GM23248 (cell line): ENCODE measurements at regions not wholly inside any gene's neighbourhood (a gene's known extent, or its start where the extent isn't known, plus 50 kb on each side); places are given as distances from the start of the nearest gene placed in this dataset.

ENCODE experiments used
- DNase-seq: peaks from one replicate; pipeline ENCODE4 v3.0.0-alpha.2; 2015
- H2AFZ ChIP-seq: fragments of 200-600 bp; sonication (generic); 2 replicates; pipeline ENCODE4 v1.6.1; 2016; ENCODE audit warnings: antibody characterized with exemption
- H3F3A ChIP-seq: fragments of 200-600 bp; sonication (generic); 2 replicates; pipeline ENCODE4 v1.6.1; 2016; ENCODE audit warnings: mild to moderate bottlenecking, antibody characterized with exemption, mixed run types; ENCODE audit not compliant: insufficient read depth
- H3K27ac ChIP-seq: fragments of 200-600 bp; sonication (generic); 2 replicates; pipeline ENCODE4 v1.5.1; 2016; ENCODE audit warnings: mild to moderate bottlenecking
- H3K27me3 ChIP-seq: fragments of 200-600 bp; sonication (generic); replicated peaks from 2 replicates; pipeline ENCODE4 v1.6.1; 2016; ENCODE audit warnings: mild to moderate bottlenecking; ENCODE audit not compliant: insufficient read depth
- H3K36me3 ChIP-seq: fragments of 200-600 bp; sonication (generic); 2 replicates; pipeline ENCODE4 v1.6.1; 2016; ENCODE audit warnings: low read depth, mild to moderate bottlenecking
- H3K4me1 ChIP-seq: fragments of 200-600 bp; sonication (generic); 2 replicates; pipeline ENCODE4 v1.6.1; 2016; ENCODE audit warnings: mild to moderate bottlenecking; ENCODE audit not compliant: insufficient read depth
- H3K4me2 ChIP-seq: fragments of 200-600 bp; sonication (generic); one replicate; pipeline ENCODE4 v1.6.1; 2016; ENCODE audit warnings: mild to moderate bottlenecking; ENCODE audit not compliant: unreplicated experiment
- H3K4me3 ChIP-seq: fragments of 200-600 bp; sonication (generic); 2 replicates; pipeline ENCODE4 v1.5.1; 2016; ENCODE audit warnings: mild to moderate bottlenecking
- H3K79me2 ChIP-seq: fragments of 200-600 bp; sonication (generic); 2 replicates; pipeline ENCODE4 v1.6.1; 2016; ENCODE audit warnings: mild to moderate bottlenecking; ENCODE audit not compliant: insufficient read depth
- H3K9ac ChIP-seq: fragments of 200-600 bp; sonication (generic); 2 replicates; pipeline ENCODE4 v1.6.1; 2016; ENCODE audit warnings: mild to moderate bottlenecking
- H3K9me2 ChIP-seq: fragments of 200-600 bp; sonication (generic); 2 replicates; pipeline ENCODE4 v1.6.1; 2016; ENCODE audit warnings: mixed run types, mild to moderate bottlenecking, moderate library complexity; ENCODE audit not compliant: insufficient read depth
- H3K9me3 ChIP-seq: fragments of 200-600 bp; sonication (generic); one replicate; pipeline ENCODE4 v1.6.1; 2017; ENCODE audit warnings: low read depth
- H4K20me1 ChIP-seq: fragments of 200-600 bp; sonication (generic); 2 replicates; pipeline ENCODE4 v1.6.0; 2016; ENCODE audit not compliant: insufficient read depth
- EZH2 ChIP-seq: fragments of 200-600 bp; sonication (generic); IDR thresholded peaks from 2 replicates; pipeline ENCODE4 v1.6.1; 2018; ENCODE audit warnings: antibody characterized with exemption, mild to moderate bottlenecking; ENCODE audit not compliant: insufficient read depth, poor library complexity, severe bottlenecking
- EZH2phosphoT487 ChIP-seq: fragments of 200-600 bp; sonication (generic); IDR thresholded peaks from 2 replicates; pipeline ENCODE4 v1.6.1; 2018; ENCODE audit warnings: antibody characterized with exemption, moderate library complexity, mild to moderate bottlenecking, low read depth; ENCODE audit not compliant: insufficient read depth
- WGBS, 2 experiments: methylation state at CpG; one replicate each; pipeline ENCODE4 v1.1.6; 2015 to 2017; ENCODE audit warnings: low lambda C conversion rate in 2 of 2, low coverage in 1 of 2; ENCODE audit errors: missing lambda C conversion rate in 2 of 2; 5-methylcytosine and 5-hydroxymethylcytosine counted together
- in situ Hi-C: fragments of 300-500 bp; cut with MboI; formaldehyde crosslinking; loops from 2 replicates; pipeline ENCODE4 v1.15.0; 2020

GRCh38 chr16:73873643-73874042 lies 423.0 kb upstream of the PSMD7 start:
- 0 to 4% methylated on average over 2 of the region's 2 CpGs for WGBS, 2 experiments
- Histone ChIP-seq H3K4me1 (no peaks in the 10 kb centered on the region), H3K27ac (no peak overlapping the region), H2AFZ (no peak overlapping the region), H3K9me2 (no peaks in the 10 kb centered on the region), H3K9ac (no peak overlapping the region), H3K36me3 (no peaks in the 10 kb centered on the region), H3K4me3 (no peak overlapping the region), H3K4me2 (no peak overlapping the region), H3K9me3 (no peaks in the 10 kb centered on the region), H3K27me3 (peaks cover 21% of the 10 kb centered on the region), H3K79me2 (no peaks in the 10 kb centered on the region), H3F3A (no peaks in the 10 kb centered on the region), H4K20me1 (no peaks in the 10 kb centered on the region)
- DNase-seq: no peak
- in situ Hi-C loops: no loop called here
- no peak for TF ChIP-seq EZH2phosphoT487
- no peak for TF ChIP-seq EZH2

- no peak for DNase-seq
- no peak for TF ChIP-seq EZH2
- TF ChIP-seq EZH2phosphoT487: no peak
- Histone ChIP-seq H2AFZ (no peak overlapping the region), H3K27ac (no peak overlapping the region), H3K9ac (no peak overlapping the region), H3K9me2 (no peaks in the 10 kb centered on the region), H3K36me3 (no peaks in the 10 kb centered on the region), H3K27me3 (peaks cover 16% of the 10 kb centered on the region), H3K9me3 (no peaks in the 10 kb centered on the region), H3K79me2 (no peaks in the 10 kb centered on the region), H3K4me1 (no peaks in the 10 kb centered on the region), H3K4me3 (no peak overlapping the region), H3K4me2 (no peak overlapping the region), H3F3A (no peaks in the 10 kb centered on the region), H4K20me1 (no peaks in the 10 kb centered on the region)
- in situ Hi-C loops: no loop called here
- WGBS, 2 experiments: 91% methylated on average over 8 of the region's 8 CpGs; no CpG with 5 or more reads in 1 of the 2 experiments
Measured at GRCh38 chr16:73872856-73873255, 423.8 kb upstream of the PSMD7 start.

GRCh38 chr16:73871088-73871733 lies 425.4 kb upstream of the PSMD7 start:
- no peak for DNase-seq
- H3F3A ChIP-seq: no peaks in the 10 kb centered on the region
- TF ChIP-seq EZH2phosphoT487 (no peak), EZH2 (no peak)
- WGBS, 2 experiments: 51 to 60% methylated on average over 6 of the region's 6 CpGs
- in situ Hi-C loops: no loop called here
- H3K79me2 ChIP-seq: no peaks in the 10 kb centered on the region
- H3K36me3 ChIP-seq: no peaks in the 10 kb centered on the region
- H4K20me1 ChIP-seq: no peaks in the 10 kb centered on the region
- H3K9ac ChIP-seq: no peak overlapping the region
- H3K4me2 ChIP-seq: no peak overlapping the region
- no peaks in the 10 kb centered on the region for H3K9me2 ChIP-seq
- H3K9me3 ChIP-seq: no peaks in the 10 kb centered on the region
- no peak overlapping the region for H3K27ac ChIP-seq
- H3K27me3 ChIP-seq: peaks cover 13% of the 10 kb centered on the region; the same call in 1 of the 2 replicates
- no peaks in the 10 kb centered on the region for H3K4me1 ChIP-seq
- no peak overlapping the region for H2AFZ ChIP-seq
- no peak overlapping the region for H3K4me3 ChIP-seq

GRCh38 chr16:73869126-73869525 lies 427.5 kb upstream of the PSMD7 start:
- no peaks in the 10 kb centered on the region for H3K9me3 ChIP-seq
- no peak for DNase-seq
- no peak for TF ChIP-seq EZH2
- TF ChIP-seq EZH2phosphoT487: no peak
- H3K9me2 ChIP-seq: no peaks in the 10 kb centered on the region
- no peaks in the 10 kb centered on the region for H3K79me2 ChIP-seq
- no peaks in the 10 kb centered on the region for H4K20me1 ChIP-seq
- H2AFZ ChIP-seq: no peak overlapping the region
- WGBS, 2 experiments: 25 to 36% methylated on average over 3 of the region's 3 CpGs
- H3K36me3 ChIP-seq: no peaks in the 10 kb centered on the region
- in situ Hi-C loops: no loop called here
- H3K9ac ChIP-seq: no peak overlapping the region
- H3K27me3 ChIP-seq: peaks cover 4% of the 10 kb centered on the region; the same call in 1 of the 2 replicates
- H3K4me1 ChIP-seq: no peaks in the 10 kb centered on the region
- H3K4me3 ChIP-seq: no peak overlapping the region
- no peak overlapping the region for H3K27ac ChIP-seq
- H3F3A ChIP-seq: no peaks in the 10 kb centered on the region
- H3K4me2 ChIP-seq: no peak overlapping the region

GRCh38 chr16:73864868-73865267 lies 431.7 kb upstream of the PSMD7 start:
- Histone ChIP-seq H3K79me2 (no peaks in the 10 kb centered on the region), H3K4me1 (no peaks in the 10 kb centered on the region), H2AFZ (no peak overlapping the region), H3K27me3 (no peaks in the 10 kb centered on the region), H3K9ac (no peak overlapping the region), H3K9me3 (no peaks in the 10 kb centered on the region), H3K4me3 (no peak overlapping the region), H3K36me3 (no peaks in the 10 kb centered on the region), H3F3A (no peaks in the 10 kb centered on the region), H3K4me2 (no peak overlapping the region), H4K20me1 (no peaks in the 10 kb centered on the region), H3K9me2 (no peaks in the 10 kb centered on the region), H3K27ac (no peak overlapping the region)
- in situ Hi-C loops: no loop called here
- TF ChIP-seq EZH2phosphoT487 (no peak), EZH2 (no peak)
- no peak for DNase-seq
